ENCODE measurements at regions not wholly inside any gene's neighbourhood (a gene's known extent, or its start where the extent isn't known, plus 50 kb on each side); places are given as distances from the start of the nearest gene placed in this dataset.

DNA sequence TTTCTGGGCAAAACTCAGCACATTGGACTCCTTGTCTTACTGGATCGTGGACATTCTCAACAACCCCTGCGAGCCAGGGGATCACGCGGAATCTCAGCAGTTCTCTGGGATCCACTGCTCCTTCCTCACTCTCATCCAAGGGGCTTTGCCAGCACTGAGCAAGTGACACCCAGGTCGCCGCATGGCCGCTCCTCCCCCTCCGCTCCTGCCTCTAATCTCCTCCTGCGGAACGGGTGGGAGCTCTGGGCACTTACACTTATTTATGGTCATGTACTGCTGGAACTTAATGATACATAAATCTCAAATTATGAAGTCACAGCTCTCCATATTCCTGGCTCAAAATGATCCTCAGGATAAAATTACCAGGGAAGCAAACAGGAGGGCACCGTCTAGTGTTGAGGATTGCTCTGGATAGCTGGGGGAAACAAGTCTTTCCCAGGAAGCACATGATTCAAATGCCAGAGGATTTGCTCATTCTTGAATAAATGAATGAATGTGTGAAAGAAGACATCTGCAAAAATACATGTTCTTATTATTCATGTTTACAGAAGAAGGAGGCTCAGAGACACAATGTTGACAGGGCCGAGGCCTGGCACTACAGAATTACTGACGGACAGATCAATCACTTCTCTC, 1077.3 kb downstream of the TBC1D22A start:
- DNase-seq (ENCODE audit: low read depth), result no peak

DNA sequence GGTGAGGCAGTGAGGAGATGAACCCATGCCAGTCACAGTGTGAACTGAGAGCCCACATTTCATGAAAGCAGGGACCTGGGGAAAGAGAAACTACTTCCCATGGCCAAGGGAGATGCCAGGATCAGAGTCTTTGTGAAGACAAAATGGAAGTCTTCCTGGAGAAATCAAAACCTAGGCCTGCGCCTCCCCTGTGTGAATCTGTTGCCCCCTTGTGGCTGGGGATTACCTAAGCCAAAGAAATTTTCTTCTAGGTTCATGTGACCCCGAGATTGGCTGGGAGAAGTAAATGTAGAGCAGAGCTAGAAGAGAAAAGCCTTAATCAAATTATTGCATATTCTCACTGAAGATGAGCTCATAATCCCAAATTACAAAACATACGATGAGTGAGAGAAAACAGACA, 1075.3 kb downstream of the TBC1D22A start:
- DNase-seq (ENCODE audit: low read depth), result peak; percentile 52

DNA sequence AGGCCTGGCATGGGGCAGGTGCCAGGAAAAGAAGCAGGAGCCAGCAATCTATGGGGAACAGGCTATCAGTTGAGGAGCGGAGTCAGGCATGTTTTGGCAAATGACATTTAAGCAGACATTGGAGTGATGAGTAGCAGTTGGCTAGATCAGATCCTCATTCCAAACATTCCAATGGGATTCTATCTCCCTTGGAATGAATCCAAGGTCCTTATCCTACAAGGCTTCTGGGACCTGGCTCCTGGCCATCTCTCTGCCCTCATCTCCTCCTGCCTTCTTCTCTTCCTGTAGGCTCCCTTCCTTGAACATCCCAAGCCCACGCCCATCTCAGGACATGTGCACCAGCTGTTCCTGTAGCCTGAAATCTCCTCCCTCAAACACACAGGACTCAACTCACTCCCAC, 1074.5 kb downstream of the TBC1D22A start:
- DNase-seq (ENCODE audit: low read depth), result peak; percentile 95

DNA sequence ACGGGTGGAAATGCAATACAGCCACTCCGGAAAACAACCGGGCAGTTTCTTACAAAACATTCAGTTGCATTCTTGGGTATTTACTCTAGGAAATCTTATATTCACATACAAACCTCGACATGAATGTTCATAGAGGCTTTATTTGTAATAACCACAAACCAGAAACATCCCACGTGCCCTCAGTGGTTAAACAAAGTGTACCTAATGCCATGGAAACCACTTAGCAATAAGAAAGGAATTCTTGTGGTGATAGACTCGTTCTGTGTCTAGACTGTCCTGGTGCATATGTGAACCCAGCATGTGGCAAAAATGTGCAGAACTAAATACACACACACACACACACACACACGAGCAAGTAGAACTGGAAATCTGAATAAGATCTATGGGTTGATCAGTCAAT, 1073.3 kb downstream of the TBC1D22A start:
- DNase-seq (ENCODE audit: low read depth), result peak; percentile 99

GRCh38 chr22:47826016-47826415, 1063.6 kb downstream of the TBC1D22A start:
- DNase-seq (ENCODE audit: low read depth), result no peak

DNA sequence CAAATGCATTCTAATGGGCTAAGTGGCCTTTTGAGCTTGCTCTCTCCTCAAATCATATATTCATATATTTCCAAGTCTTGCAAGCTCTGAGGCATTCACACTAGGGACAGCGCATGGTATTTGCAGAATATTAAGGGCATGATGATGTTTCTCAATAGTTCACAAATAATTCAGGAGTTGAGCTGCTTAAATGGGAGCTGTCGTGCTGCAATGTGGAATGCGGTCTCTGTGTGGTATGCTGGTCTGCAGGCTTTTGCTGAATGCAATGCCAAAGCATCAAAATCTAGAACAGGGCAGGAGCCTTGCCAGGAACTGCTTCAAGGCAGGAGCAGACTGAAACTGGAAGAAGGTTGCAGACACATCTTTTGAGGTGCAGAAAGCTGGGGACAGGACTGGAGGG, 1060.0 kb downstream of the TBC1D22A start:
- no peak for DNase-seq (ENCODE audit: low read depth)

DNA sequence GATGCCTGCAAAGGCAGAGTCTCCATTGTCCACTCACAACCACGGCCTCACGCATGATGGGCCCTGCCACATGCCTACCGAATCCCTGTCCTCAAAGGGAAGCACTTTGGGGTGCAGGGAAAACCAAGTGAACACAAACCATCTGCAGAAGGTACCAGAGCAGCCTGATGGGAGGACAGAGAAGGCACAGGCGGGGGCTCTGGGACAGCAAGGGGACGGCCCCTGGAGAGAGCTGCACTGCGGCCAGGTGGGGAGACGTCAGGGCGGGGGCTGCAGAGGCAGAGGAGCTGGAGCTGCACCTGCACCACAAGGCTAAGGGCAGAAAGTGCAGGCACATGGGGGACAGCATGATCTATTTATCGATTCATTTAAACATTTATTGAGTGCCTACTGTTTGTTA, 1056.0 kb downstream of the TBC1D22A start:
- DNase-seq (ENCODE audit: low read depth), result no peak

DNA sequence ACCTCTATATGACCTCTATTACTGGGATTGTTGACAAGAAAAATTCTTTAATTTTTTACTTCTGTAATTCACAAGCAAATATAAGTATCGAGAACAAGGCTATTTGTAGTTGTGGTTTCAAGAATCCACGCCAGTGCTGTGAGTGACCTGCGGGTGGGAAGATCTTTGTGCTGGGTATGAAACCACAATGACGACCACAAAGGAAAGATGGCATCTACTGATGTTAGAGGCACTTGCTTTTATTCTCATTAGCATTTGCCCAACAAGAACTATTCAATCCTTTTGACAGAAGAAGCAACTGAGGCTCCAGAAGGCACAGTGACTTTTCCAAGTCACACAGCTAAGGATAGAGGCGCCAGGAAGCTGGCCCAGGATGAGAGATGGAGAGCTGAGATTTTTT, 1054.9 kb downstream of the TBC1D22A start:
- DNase-seq (ENCODE audit: low read depth), result no peak

DNA sequence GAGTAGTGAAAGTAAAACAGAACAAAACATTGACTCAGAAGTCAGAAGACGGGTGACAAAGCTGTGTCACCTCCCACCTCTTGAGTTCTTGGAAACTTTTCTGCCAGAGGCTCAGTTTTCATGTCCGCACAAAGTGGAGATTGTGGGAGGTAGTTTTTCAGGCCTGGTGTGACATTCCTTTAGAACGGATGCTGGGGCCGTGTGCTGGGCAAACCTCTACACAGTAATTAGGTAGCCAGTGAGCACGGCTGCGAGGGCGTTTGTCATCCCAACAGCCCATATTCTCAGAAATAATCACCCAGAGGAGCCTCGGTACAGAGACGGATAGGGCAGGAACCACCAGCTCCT, 1054.4 kb downstream of the TBC1D22A start:
- DNase-seq (ENCODE audit: low read depth), result no peak

DNA sequence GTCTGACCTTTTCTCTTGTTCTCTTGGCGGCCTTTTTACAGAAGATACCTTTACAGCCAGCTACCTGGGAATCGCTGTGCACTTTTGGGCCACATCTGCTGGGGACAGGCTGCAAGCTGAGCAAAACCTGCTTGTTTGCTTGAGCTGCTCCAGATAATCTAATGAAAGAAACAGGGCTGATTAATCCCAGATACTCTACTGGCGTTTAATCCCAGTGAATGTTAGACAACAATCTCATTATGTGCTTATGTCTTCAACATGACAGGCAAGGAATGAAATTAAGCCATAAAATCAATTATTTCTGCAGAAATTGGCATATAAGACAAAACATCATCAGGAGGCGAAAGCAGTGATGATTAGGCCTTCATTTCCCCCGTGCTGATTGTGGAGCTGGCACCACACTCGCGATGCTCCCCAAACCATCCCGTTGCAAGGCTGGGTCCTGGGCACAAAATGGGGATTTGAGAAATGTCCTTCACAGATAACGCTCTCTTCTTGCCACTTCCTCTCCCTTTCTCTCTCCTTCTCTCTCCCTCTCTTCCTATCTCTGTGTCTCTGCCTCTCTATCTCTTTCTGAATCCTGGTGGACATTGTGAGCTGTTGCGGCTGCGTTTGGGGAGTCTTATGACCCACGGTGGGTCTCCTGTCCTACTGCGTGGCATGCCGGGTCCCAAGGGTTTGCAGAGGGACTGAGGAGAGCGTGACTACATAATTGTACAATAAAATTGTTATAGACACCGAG, 1053.8 kb downstream of the TBC1D22A start:
- DNase-seq (ENCODE audit: low read depth), result no peak

DNA sequence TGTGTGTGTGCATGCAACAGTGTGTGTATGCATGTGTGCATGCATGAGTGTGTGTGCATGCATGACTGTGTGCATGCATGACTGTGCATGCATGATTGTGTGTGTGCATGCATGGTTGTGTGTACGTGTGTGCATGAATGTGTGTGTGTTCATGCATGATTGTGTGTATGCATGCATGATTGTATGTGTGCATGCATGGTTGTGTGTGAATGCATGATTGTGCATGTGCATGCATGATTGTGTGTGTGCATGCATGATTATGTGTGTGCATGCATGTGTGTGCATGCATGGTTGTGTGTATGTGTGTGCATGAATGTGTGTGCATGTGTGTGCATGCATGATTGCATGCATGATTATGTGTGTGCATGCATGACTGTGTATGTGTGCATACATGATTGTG, 1052.0 kb downstream of the TBC1D22A start:
- DNase-seq (ENCODE audit: low read depth), result no peak

- DNase-seq (ENCODE audit: low read depth), result no peak
These were observed 1051.2 kb downstream of the TBC1D22A start for GRCh38 chr22:47813661-47814060.

GRCh38 chr22:47811971-47812370, 1049.5 kb downstream of the TBC1D22A start:
- no peak for DNase-seq (ENCODE audit: low read depth)

DNA sequence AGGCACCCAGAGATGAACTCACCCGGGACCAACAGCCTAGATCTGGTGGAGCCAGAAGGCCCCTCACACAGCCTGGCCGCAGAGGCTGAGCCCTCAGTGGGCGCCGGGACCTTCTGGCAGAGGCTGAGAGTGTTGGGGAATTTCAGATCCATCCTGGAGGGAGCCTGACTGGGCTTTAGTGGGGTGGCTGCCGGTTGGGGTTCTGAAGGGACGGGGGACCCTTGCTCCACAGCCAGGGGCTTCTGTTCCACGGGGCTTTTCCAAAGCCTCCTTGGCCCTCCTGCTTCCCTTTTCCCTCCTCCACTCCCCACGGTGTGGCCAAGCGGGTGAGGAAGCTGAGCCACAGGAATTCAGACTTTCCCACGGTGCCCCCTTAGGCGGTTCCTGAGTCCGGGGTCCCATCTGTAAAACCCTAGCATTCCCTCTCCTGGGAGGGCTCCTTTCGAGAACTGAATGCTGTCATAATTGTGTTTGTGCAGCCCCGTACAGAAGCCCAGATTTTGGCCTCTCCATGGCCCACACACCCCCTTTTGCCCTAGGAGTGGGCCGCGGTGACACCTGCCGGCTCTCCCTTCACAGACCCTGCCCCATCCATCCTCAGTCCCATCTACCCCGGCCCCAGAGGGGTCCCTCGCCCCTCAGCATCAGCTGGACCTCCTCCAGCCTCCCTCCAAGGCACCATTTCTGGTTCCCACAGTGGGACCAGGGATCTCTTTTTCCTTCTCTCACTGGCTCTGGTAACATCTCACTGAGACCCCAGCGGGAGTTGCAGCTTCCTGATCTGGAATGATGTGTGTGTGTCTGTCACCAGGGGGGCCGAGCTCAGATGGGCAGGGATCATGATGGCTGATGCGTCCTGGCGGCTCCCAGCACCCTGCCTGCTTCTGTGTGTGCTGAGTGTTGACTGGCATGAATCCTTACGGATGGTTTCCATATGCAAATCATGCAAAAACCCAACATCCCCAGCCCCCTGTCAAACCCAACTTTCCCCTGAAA, 1048.4 kb downstream of the TBC1D22A start:
- no peak for DNase-seq (ENCODE audit: low read depth)

GRCh38 chr22:47808886-47809620, 1046.6 kb downstream of the TBC1D22A start:
- DNase-seq (ENCODE audit: low read depth), result no peak

DNA sequence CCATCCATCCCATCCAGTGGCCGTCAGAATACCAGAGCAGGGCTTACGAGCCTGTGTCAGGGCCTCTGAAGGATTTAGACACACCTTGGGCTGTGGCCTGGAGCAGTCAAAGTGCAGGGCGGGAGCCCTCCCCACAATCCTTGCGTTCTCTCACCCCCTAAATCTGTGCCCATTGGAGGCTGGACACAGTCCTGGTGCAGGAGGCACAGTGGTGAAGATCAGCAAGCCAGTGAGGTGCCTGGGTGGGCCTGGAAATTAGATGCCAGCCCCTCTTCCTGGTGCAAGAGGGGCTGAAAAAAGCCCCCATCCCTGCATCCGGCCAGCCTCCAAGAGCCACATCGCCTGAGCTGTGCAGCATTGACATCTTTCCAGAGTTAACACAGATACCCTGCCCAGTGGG, 1045.8 kb downstream of the TBC1D22A start:
- DNase-seq (ENCODE audit: low read depth), result no peak

GRCh38 chr22:47807506-47807905, 1045.1 kb downstream of the TBC1D22A start:
- no peak for DNase-seq (ENCODE audit: low read depth)

GRCh38 chr22:47806894-47807293, 1044.4 kb downstream of the TBC1D22A start:
- DNase-seq (ENCODE audit: low read depth), result no peak

DNA sequence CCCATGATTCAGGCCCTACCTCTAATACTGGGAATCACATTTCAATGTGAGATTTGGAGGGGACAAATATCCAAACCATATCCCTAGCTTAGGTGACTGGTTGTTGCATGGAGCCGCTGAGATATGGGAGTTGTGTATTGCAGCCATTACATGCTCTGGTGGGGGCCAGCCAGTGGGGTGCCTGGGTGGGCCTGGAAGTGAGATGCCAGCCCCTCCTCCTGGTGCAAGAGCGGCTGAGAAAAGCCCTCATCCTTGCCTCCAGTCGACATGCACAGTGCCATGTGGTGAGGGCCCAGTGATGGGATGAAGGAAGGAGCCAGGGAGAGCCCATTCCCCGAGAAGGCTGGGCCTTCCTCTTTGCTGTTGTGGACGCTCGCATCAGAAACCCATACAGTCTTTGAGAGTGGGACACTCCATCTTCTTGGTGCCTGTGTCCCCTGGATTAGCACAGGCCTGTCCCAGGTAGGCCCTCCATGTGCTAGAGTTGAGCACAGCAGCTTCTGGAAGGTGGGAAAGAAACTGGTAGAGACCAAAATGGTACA, 1043.0 kb downstream of the TBC1D22A start:
- DNase-seq (ENCODE audit: low read depth), result no peak

GRCh38 chr22:47804281-47804680, 1041.8 kb downstream of the TBC1D22A start:
- no peak for DNase-seq (ENCODE audit: low read depth)

DNA sequence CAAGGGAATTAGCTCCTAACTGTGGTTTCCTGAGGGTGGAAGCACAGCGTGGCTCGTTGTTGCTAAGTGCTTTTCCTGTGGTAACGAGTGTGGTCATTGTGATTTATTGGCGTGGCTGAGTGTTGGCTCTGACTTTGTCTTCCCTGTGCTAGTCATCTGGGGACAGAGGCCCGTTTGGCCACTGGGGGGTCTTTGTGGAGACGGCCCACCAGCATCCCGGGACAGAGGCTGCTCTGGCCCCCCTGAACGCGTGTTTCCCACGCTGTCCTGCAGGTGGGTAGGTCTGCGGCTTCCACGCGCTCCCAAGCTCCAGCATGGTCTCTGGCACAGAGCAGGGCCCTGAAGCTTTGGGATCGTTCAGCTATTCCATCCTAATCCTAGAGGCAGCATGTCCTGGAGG, 1040.0 kb downstream of the TBC1D22A start:
- DNase-seq (ENCODE audit: low read depth), result no peak
